ENCODE measurements at regions not wholly inside any gene's neighbourhood (a gene's known extent, or its start where the extent isn't known, plus 50 kb on each side); places are given as distances from the start of the nearest gene placed in this dataset.

GRCh38 chr9:16099732-16100536 is 547.1 kb downstream of the CCDC171 start:
- Histone ChIP-seq H3K36me3 (no peaks in the 10 kb centered on the region), H3K4me3 (no peak overlapping the region), H3K27ac (no peak overlapping the region), H3K9me3 (no peaks in the 10 kb centered on the region), H3K4me1 (ENCODE audit: control insufficient read depth in 1 of 2, low read depth in 2 of 2) (peaks cover 8 to 22% of the 10 kb centered on the region in 2 donors), H3K27me3 (replicated peaks; ENCODE audit: insufficient read depth) (no peaks in the 10 kb centered on the region)
- ATAC-seq (ENCODE audit: insufficient number of reproducible peaks, low FRiP score, low read depth) = no peak
- no peak for DNase-seq (ENCODE audit: low spot score)
- TF ChIP-seq CTCF (IDR thresholded peaks at IDR 0.05) = no peak

- no peak for DNase-seq (ENCODE audit: low spot score)
- Histone ChIP-seq H3K9me3 (no peaks in the 10 kb centered on the region), H3K36me3 (no peaks in the 10 kb centered on the region), H3K27ac (no peak overlapping the region), H3K4me1 (ENCODE audit: control insufficient read depth in 1 of 2, low read depth in 2 of 2) (peaks cover 8 to 28% of the 10 kb centered on the region in 2 donors), H3K27me3 (replicated peaks; ENCODE audit: insufficient read depth) (no peaks in the 10 kb centered on the region), H3K4me3 (peak overlapping the region; percentile 46)
- TF ChIP-seq CTCF (IDR thresholded peaks at IDR 0.05) = no peak
- no peak for ATAC-seq (ENCODE audit: insufficient number of reproducible peaks, low FRiP score, low read depth)
Measured at GRCh38 chr9:16100537-16101091, 547.8 kb downstream of the CCDC171 start.

- no peak for TF ChIP-seq CTCF (IDR thresholded peaks at IDR 0.05)
- H3K4me3 ChIP-seq = no peak overlapping the region
- peaks cover 8 to 40% of the 10 kb centered on the region in 2 donors for H3K4me1 ChIP-seq (ENCODE audit: control insufficient read depth in 1 of 2, low read depth in 2 of 2)
- H3K36me3 ChIP-seq = no peaks in the 10 kb centered on the region
- no peaks in the 10 kb centered on the region for H3K9me3 ChIP-seq
- no peak for DNase-seq (ENCODE audit: low spot score)
- H3K27me3 ChIP-seq (replicated peaks; ENCODE audit: insufficient read depth) = no peaks in the 10 kb centered on the region
- H3K27ac ChIP-seq = no peak overlapping the region
- ATAC-seq (ENCODE audit: insufficient number of reproducible peaks, low FRiP score, low read depth) = no peak
Measured at GRCh38 chr9:16102154-16102553, 549.3 kb downstream of the CCDC171 start.

GRCh38 chr9:16103620-16104397 is 551.0 kb downstream of the CCDC171 start:
- no peak overlapping the region for H3K4me3 ChIP-seq
- no peak overlapping the region for H3K27ac ChIP-seq
- H3K36me3 ChIP-seq = no peaks in the 10 kb centered on the region
- H3K27me3 ChIP-seq (replicated peaks; ENCODE audit: insufficient read depth) = no peaks in the 10 kb centered on the region
- H3K9me3 ChIP-seq = no peaks in the 10 kb centered on the region
- no peak for TF ChIP-seq CTCF (IDR thresholded peaks at IDR 0.05)
- ATAC-seq (ENCODE audit: insufficient number of reproducible peaks, low FRiP score, low read depth) (no peak), DNase-seq (ENCODE audit: low spot score) (no peak)
- peaks cover 8 to 40% of the 10 kb centered on the region in 2 donors for H3K4me1 ChIP-seq (ENCODE audit: control insufficient read depth in 1 of 2, low read depth in 2 of 2)

Data from thoracic aorta (tissue), 2 donors.